Parathyroid adenoma (tissue), 2 donors: ENCODE measurements at regions not wholly inside any gene's neighbourhood (a gene's known extent, or its start where the extent isn't known, plus 50 kb on each side); places are given as distances from the start of the nearest gene placed in this dataset.
"Not testable (repeated sequence)": the region's sequence is repeated elsewhere in the genome, so short reads cannot be mapped to it uniquely, and the experiment has no call there.

ENCODE experiments used
- H2AFZ ChIP-seq: fragments of 300-600 bp; sonication (generic); one replicate; pipeline ENCODE4 v1.7.0; 2017; ENCODE audit warnings: antibody characterized with exemption, mild to moderate bottlenecking
- H3K27ac ChIP-seq: fragments of 300-600 bp; sonication (generic); one replicate; pipeline ENCODE4 v1.7.0; 2017
- H3K27me3 ChIP-seq: fragments of 300-600 bp; sonication (generic); one replicate; pipeline ENCODE4 v1.7.0; 2017; ENCODE audit warnings: low read length; ENCODE audit not compliant: control insufficient read depth, insufficient read depth
- H3K36me3 ChIP-seq: fragments of 300-600 bp; sonication (generic); one replicate; pipeline ENCODE4 v1.7.0; 2017; ENCODE audit warnings: low read length; ENCODE audit not compliant: control insufficient read depth, insufficient read depth
- H3K4me1 ChIP-seq: fragments of 300-600 bp; sonication (generic); one replicate; pipeline ENCODE4 v1.7.0; 2017; ENCODE audit warnings: control low read depth
- H3K4me2 ChIP-seq: fragments of 300-600 bp; sonication (generic); one replicate; pipeline ENCODE4 v1.7.0; 2017; ENCODE audit warnings: low read length
- H3K4me3 ChIP-seq: fragments of 300-600 bp; sonication (generic); one replicate; pipeline ENCODE4 v1.7.0; 2017; ENCODE audit warnings: low read depth, low read length
- H3K79me2 ChIP-seq: fragments of 300-600 bp; sonication (generic); one replicate; pipeline ENCODE4 v1.7.0; 2017; ENCODE audit warnings: control low read depth
- H3K9ac ChIP-seq: fragments of 300-600 bp; sonication (generic); one replicate; pipeline ENCODE4 v1.7.0; 2017; ENCODE audit warnings: mild to moderate bottlenecking
- H3K9me3 ChIP-seq: fragments of 300-600 bp; sonication (generic); one replicate; pipeline ENCODE4 v1.7.0; 2017; ENCODE audit warnings: low read length; ENCODE audit not compliant: control insufficient read depth
- TF ChIP-seq, protein P1 (sequence below): fragments of 300-600 bp; sonication (generic); IDR thresholded peaks from one replicate; pipeline ENCODE4 v1.7.0; 2017; ENCODE audit warnings: antibody characterized with exemption, mild to moderate bottlenecking
- donor health status: primary hyperparathyroidism.

DNA sequence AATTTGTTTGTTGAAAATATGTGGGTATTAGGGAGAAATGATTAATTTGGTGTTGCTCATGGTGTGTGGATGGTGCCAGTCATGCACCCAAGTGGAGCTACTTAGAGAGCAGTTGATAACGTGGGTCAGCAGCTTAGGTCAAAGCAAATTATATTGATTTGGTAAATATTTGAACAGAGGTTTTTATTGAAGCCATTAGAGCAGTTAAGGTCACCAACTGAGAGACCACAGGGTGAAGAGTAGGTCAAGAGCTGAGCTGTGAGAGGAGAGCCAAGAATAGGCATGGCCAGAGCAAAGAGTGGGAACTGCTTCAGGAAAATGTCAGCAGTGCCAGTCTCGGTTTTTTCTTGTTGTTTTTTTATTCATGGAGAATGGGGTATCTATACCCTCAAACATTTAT, 97.9 kb downstream of the TMEM168 start:
- no peak overlapping the region for H3K9ac ChIP-seq
- H3K4me3 ChIP-seq, result no peak overlapping the region
- H3K27me3 ChIP-seq, result no peaks in the 10 kb centered on the region
- no peaks in the 10 kb centered on the region for H3K4me1 ChIP-seq
- H3K79me2 ChIP-seq, result no peaks in the 10 kb centered on the region
- TF ChIP-seq, protein P1, sequence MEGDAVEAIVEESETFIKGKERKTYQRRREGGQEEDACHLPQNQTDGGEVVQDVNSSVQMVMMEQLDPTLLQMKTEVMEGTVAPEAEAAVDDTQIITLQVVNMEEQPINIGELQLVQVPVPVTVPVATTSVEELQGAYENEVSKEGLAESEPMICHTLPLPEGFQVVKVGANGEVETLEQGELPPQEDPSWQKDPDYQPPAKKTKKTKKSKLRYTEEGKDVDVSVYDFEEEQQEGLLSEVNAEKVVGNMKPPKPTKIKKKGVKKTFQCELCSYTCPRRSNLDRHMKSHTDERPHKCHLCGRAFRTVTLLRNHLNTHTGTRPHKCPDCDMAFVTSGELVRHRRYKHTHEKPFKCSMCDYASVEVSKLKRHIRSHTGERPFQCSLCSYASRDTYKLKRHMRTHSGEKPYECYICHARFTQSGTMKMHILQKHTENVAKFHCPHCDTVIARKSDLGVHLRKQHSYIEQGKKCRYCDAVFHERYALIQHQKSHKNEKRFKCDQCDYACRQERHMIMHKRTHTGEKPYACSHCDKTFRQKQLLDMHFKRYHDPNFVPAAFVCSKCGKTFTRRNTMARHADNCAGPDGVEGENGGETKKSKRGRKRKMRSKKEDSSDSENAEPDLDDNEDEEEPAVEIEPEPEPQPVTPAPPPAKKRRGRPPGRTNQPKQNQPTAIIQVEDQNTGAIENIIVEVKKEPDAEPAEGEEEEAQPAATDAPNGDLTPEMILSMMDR, result no peak
- H3K4me2 ChIP-seq, result no peak overlapping the region
- no peak overlapping the region for H2AFZ ChIP-seq
- H3K9me3 ChIP-seq, result no peaks in the 10 kb centered on the region
- H3K36me3 ChIP-seq, result no peaks in the 10 kb centered on the region
- no peak overlapping the region for H3K27ac ChIP-seq

DNA sequence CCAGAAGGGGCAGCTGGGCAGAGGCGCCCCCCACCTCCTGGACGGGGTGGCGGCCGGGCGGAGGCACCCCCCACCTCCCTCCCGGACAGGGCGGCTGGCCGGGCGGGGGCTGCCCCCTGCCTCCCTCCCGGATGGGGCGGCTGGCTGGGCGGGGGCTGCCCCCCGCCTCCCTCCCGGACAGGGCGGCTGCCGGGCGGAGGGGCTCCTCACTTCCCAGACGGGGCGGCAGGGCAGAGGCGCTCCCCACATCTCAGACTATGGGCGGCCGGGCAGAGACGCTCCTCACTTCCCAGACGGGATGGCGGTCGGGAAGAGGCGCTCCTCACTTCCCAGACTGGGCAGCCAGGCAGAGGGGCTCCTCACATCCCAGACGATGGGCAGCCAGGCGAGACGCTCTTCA, 93.0 kb downstream of the TMEM168 start:
- not testable (repeated sequence) for H3K4me1 ChIP-seq, H2AFZ ChIP-seq, H3K79me2 ChIP-seq, H3K27me3 ChIP-seq, H3K4me3 ChIP-seq, H3K4me2 ChIP-seq, H3K27ac ChIP-seq, H3K9ac ChIP-seq, H3K9me3 ChIP-seq, H3K36me3 ChIP-seq

DNA sequence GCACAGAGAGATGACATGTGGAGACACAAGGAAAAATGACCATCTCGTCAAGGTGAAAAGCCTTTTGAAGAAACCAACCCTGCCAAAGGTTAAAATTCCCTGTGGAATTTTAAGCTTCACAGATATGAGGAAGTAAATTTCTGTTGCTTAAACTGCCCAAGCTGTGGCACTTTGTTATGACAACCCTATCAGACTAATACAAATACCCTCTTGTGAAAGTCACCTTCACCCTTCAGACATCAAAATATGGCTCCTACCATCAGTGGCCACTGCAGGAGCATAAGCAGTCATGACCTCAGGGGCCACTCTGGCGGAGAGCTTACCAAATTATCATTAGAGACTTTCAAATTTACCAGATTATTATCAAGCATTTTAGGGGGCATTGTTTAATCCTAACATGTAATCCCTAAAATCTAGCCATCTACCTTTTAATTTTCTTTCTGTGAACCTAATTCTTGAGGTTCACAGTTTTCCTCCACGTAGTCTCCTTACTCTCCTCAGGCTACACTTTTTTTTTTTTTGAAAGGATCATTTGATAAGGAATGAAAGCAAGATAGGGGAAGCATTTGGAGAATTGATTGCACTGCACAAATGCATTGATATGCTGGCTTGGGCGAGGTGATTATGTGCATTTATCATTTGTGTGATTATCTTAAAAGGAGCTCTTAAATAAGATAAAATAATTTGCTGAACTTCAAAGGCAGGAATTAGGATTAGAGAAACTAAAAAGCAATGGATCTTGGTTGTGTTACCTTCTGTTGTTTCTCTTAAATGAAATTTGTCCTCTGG, 90.3 kb downstream of the TMEM168 start:
- Histone ChIP-seq H3K27me3 (no peaks in the 10 kb centered on the region), H3K4me2 (no peak overlapping the region), H3K79me2 (no peaks in the 10 kb centered on the region), H3K36me3 (no peaks in the 10 kb centered on the region), H3K4me1 (no peaks in the 10 kb centered on the region), H3K27ac (no peak overlapping the region), H3K9me3 (no peaks in the 10 kb centered on the region), H3K9ac (no peak overlapping the region), H3K4me3 (no peak overlapping the region), H2AFZ (no peak overlapping the region)
- TF ChIP-seq, protein P1, result no peak

DNA sequence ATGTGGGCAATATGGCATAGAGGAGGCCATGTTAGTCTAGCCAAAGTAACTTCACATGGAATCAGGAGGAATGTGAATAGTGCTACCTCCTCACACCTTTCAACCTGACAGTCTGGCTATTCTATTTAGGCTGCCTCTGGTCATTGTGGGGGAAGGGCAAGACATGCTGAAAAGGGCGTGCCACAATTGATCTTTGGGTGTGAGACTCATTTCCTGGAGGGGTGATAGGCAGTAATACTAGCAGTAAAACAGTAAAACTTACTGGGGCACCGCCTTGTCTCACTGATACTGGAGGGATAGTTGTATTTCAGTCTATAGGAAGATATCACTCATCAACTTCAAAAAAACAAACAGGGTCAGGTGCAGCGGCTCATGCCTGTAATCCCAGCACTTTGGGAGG, 88.7 kb downstream of the TMEM168 start:
- Histone ChIP-seq H3K36me3 (no peaks in the 10 kb centered on the region), H3K9ac (no peak overlapping the region), H3K27ac (no peak overlapping the region), H3K27me3 (no peaks in the 10 kb centered on the region), H3K9me3 (no peaks in the 10 kb centered on the region), H3K79me2 (no peaks in the 10 kb centered on the region), H3K4me3 (no peak overlapping the region), H3K4me1 (no peaks in the 10 kb centered on the region), H3K4me2 (no peak overlapping the region), H2AFZ (no peak overlapping the region)
- TF ChIP-seq, protein P1, result no peak

DNA sequence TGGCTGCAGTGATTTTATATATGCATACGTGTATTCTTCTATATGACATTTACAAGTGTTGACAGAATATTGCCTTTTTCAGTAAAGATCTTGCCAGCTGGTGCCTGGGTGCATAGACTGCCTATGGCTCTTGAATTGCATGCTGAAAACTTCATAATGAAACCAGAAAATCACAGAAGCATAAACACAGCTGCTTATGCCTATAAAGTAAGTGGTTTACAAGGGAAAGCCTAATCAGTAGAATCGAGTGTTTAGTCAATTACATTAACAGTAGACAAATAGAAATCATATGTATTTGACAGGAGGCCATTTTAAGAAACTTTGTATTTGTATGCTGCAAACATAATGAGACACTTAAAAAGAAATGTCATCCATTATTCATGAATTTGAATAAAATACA, 82.5 kb downstream of the TMEM168 start:
- Histone ChIP-seq H3K4me1 (no peaks in the 10 kb centered on the region), H3K27ac (no peak overlapping the region), H3K79me2 (no peaks in the 10 kb centered on the region), H3K36me3 (no peaks in the 10 kb centered on the region), H3K27me3 (no peaks in the 10 kb centered on the region), H3K9me3 (no peaks in the 10 kb centered on the region), H2AFZ (no peak overlapping the region), H3K9ac (no peak overlapping the region), H3K4me2 (no peak overlapping the region), H3K4me3 (no peak overlapping the region)
- TF ChIP-seq, protein P1, result no peak
